ENCODE measurements at regions not wholly inside any gene's neighbourhood (a gene's known extent, or its start where the extent isn't known, plus 50 kb on each side); places are given as distances from the start of the nearest gene placed in this dataset.
A peak's percentile ranks its signal among the peaks of the same experiment; 100 is the strongest.

DNA sequence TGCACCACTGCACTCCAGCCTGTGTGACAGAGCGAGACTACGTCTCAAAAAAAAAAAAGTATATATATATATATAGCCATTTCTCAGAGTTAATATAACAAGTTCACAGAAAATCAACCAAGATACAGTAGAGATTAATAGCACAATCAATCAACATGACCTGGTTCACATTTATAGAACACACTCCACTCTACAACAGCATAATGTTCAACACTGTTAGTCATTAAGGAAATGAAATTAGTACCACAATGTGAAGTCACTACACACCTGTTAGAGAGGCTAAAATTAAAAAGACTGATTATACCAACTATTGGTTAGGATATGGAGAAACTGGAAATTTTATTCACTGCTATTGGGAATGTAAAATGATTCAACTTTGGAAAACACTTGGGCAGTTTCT is 387.7 kb downstream of the QKI start:
- TF ChIP-seq CTCF (IDR thresholded peaks at IDR 0.05) (no peak), POLR2AphosphoS5 (IDR thresholded peaks at IDR 0.05; ENCODE audit: insufficient read depth in 1 of 2, low read depth in 1 of 2) (no peak), POLR2A (IDR thresholded peaks at IDR 0.05) (no peak)
- H3K27me3 ChIP-seq, result no peaks in the 10 kb centered on the region
- no peaks in the 10 kb centered on the region for H3K9me3 ChIP-seq
- H3K36me3 ChIP-seq, result no peaks in the 10 kb centered on the region
- intact Hi-C loops (cut with DNase I), result no loop called here
- no peaks in the 10 kb centered on the region for H3K4me1 ChIP-seq
- H3K27ac ChIP-seq, result no peak overlapping the region
- H3K4me3 ChIP-seq, result no peak overlapping the region
- DNase-seq (ENCODE audit: extremely low spot score in 2 of 2), result no peak

- TF ChIP-seq CTCF (IDR thresholded peaks at IDR 0.05), result no peak
- no peak for TF ChIP-seq POLR2A (IDR thresholded peaks at IDR 0.05)
- TF ChIP-seq POLR2AphosphoS5 (IDR thresholded peaks at IDR 0.05; ENCODE audit: insufficient read depth in 1 of 2, low read depth in 1 of 2), result no peak
- no peaks in the 10 kb centered on the region for H3K4me1 ChIP-seq
- H3K36me3 ChIP-seq, result no peaks in the 10 kb centered on the region
- H3K4me3 ChIP-seq, result no peak overlapping the region
- intact Hi-C loops (cut with DNase I), result no loop called here
- H3K27me3 ChIP-seq, result no peaks in the 10 kb centered on the region
- H3K9me3 ChIP-seq, result no peaks in the 10 kb centered on the region
- DNase-seq (ENCODE audit: extremely low spot score in 2 of 2), result no peak
- H3K27ac ChIP-seq, result no peak overlapping the region
Measured at GRCh38 chr6:163797296-163797845, 382.9 kb downstream of the QKI start.

DNA sequence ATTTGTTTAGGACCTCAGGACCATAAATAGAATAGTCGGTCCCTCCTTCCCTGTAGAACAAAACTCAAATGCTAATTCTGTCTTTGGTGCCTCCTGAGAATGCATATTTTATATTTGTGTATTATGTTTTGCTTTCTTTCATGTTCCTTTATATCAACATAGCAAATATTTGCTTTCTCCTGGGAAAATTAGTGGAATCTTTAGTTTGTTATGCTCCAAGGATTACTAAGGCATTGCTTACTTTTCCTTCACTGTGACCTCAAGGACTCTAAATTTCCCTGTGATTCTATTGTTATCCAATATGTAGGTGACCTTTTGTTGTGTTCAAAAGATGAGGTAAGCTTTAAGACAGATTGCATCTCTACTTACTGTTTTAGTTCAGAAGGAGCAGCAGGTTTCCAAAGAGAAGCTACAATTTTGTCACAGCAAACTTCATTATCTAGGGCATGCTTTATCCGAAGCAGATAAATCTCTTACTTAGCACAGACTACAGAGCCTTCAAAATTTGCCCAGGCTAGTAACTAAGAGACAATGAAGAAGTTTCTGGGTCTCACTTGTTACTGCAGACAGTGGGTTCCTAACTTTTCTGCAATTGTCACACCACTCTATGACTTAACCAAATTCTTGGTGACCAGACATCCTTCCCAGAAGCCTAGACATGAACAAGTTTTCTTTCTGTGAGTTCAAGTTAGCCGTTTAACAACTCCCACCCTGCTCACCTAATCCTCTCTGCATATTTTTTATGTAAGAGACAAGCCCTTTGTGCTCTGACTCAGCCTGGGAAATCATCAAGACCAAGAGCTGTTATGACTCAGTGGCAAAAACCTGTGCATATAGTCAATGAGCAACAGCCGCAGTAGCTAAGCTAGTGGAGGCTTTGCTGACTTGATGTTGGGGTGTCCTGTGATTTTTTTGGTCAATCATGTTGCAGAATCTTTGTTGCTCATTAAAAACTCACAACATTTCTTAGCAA is 378.8 kb downstream of the QKI start:
- no peaks in the 10 kb centered on the region for H3K36me3 ChIP-seq
- no peak overlapping the region for H3K4me3 ChIP-seq
- H3K9me3 ChIP-seq, result no peaks in the 10 kb centered on the region
- no peak overlapping the region for H3K27ac ChIP-seq
- no peaks in the 10 kb centered on the region for H3K27me3 ChIP-seq
- no peaks in the 10 kb centered on the region for H3K4me1 ChIP-seq
- TF ChIP-seq POLR2A (IDR thresholded peaks at IDR 0.05), result no peak
- no peak for TF ChIP-seq CTCF (IDR thresholded peaks at IDR 0.05)
- TF ChIP-seq POLR2AphosphoS5 (IDR thresholded peaks at IDR 0.05; ENCODE audit: insufficient read depth in 1 of 2, low read depth in 1 of 2), result no peak
- intact Hi-C loops (cut with DNase I), result no loop called here
- DNase-seq (ENCODE audit: extremely low spot score in 2 of 2), result no peak

DNA sequence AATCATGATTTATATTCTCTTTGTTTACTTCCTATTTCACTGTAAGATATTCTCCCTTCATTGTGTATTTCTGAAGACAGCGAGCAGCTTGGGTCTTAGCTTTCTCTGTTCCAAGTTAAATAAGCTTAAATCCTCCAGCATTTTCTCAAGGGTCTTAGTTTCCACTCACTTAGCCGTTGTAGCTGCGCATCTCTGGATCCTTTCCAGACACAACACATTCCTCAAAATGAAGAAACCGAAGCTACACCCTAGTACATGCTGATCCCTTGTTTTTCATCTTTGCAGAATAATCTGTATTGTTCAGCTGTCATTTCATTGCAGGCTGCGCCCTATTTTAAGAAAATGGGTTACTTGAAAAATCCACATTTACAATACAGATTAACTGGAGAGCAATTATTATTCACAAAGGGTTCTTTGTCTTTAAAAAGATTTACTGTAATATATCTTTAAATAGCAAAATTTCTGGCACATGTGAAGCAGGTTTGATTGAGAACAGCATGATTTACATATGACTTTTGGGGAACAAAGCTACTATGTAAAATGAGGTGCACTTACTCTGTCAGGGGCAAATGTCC is 375.8 kb downstream of the QKI start:
- DNase-seq (ENCODE audit: extremely low spot score in 2 of 2), result no peak
- TF ChIP-seq POLR2A (IDR thresholded peaks at IDR 0.05) (no peak), POLR2AphosphoS5 (IDR thresholded peaks at IDR 0.05; ENCODE audit: insufficient read depth in 1 of 2, low read depth in 1 of 2) (peak in 1 of 2 donors; percentile 14), CTCF (IDR thresholded peaks at IDR 0.05) (no peak)
- no peaks in the 10 kb centered on the region for H3K27me3 ChIP-seq
- H3K27ac ChIP-seq, result no peak overlapping the region
- H3K36me3 ChIP-seq, result no peaks in the 10 kb centered on the region
- no peaks in the 10 kb centered on the region for H3K4me1 ChIP-seq
- intact Hi-C loops (cut with DNase I), result no loop called here
- H3K9me3 ChIP-seq, result no peaks in the 10 kb centered on the region
- no peak overlapping the region for H3K4me3 ChIP-seq
